UCSD-AML1 (cell line): ENCODE measurements at regions not wholly inside any gene's neighbourhood (a gene's known extent, or its start where the extent isn't known, plus 50 kb on each side); places are given as distances from the start of the nearest gene placed in this dataset.

Experiments
- DNase-seq: peaks from one replicate; lab custom pipeline; 2025; ENCODE audit not compliant: unreplicated experiment; lab: John Stamatoyannopoulos, UW

- no peak for DNase-seq
Measured at GRCh38 chr12:130100634-130101362, 61.5 kb upstream of the FZD10 start.

- DNase-seq, result no peak
Measured at GRCh38 chr12:130101370-130101769, 60.9 kb upstream of the FZD10 start.

GRCh38 chr12:130102266-130102665 lies 60.0 kb upstream of the FZD10 start:
- no peak for DNase-seq

- DNase-seq, result no peak
Measured at GRCh38 chr12:130104571-130105106, 57.6 kb upstream of the FZD10 start.

GRCh38 chr12:130109062-130109945 lies 53.0 kb upstream of the FZD10 start:
- no peak for DNase-seq

- DNase-seq, result no peak
Measured at GRCh38 chr12:130110914-130111313, 51.4 kb upstream of the FZD10 start.

GRCh38 chr12:130111965-130112496 lies 50.2 kb upstream of the FZD10 start:
- no peak for DNase-seq
